Panc1 (cell line): ENCODE measurements at regions not wholly inside any gene's neighbourhood (a gene's known extent, or its start where the extent isn't known, plus 50 kb on each side); places are given as distances from the start of the nearest gene placed in this dataset.

Experiments
- ATAC-seq: fragments of 200-7000 bp; cut with Tn5 transposase; 2 replicates; pipeline ENCODE4 v1.9.1; 2020; ENCODE audit warnings: mild to moderate bottlenecking, moderate library complexity
- BruUV-seq: library from RNA; stranded (reverse); fragments of 400-500 nt; replicated peaks from 2 replicates; lab custom pipeline; 2021; lab: Mats Ljungman, UMichigan
- CTCF ChIA-PET: fragments of 300-600 bp; sonication (Branson Sonifier 250); formaldehyde crosslinking; loops from one replicate; lab custom pipeline; 2022; ENCODE audit warnings: antibody characterized with exemption; lab: Charles Lee
- POLR2A ChIA-PET: fragments of 300-600 bp; sonication (Branson Sonifier 250); formaldehyde crosslinking; loops from one replicate; lab custom pipeline; 2022; ENCODE audit warnings: antibody characterized with exemption; lab: Charles Lee
- DNase-seq: peaks from one replicate; pipeline ENCODE4 v3.0.0-alpha.2; 2010; ENCODE audit warnings: low read depth, low spot score
- H3K27ac ChIP-seq: 2 replicates; pipeline ENCODE4 v1.5.1; 2011; ENCODE audit warnings: mild to moderate bottlenecking, low read length, inconsistent platforms
- H3K27me3 ChIP-seq: fragments of 200-500 bp; sonication (Bioruptor generic); 2 replicates; pipeline ENCODE4 v1.6.0; 2014; ENCODE audit warnings: low read length, inconsistent platforms; ENCODE audit not compliant: control insufficient read depth, insufficient read depth
- H3K36me3 ChIP-seq: fragments of 200-500 bp; sonication (Bioruptor generic); 2 replicates; pipeline ENCODE4 v1.5.1; 2014; ENCODE audit warnings: inconsistent platforms, mild to moderate bottlenecking, low read length, moderate library complexity; ENCODE audit not compliant: control insufficient read depth, insufficient read depth
- H3K4me1 ChIP-seq: 2 replicates; pipeline ENCODE4 v1.5.1; 2011; ENCODE audit warnings: inconsistent platforms, mild to moderate bottlenecking, low read length, moderate library complexity; ENCODE audit not compliant: control insufficient read depth, insufficient read depth
- H3K4me3 ChIP-seq, 2 experiments: 2 replicates each; pipeline ENCODE4 v1.5.1; 2011 to 2012; ENCODE audit warnings: low read depth in 2 of 2, low read length in 2 of 2, mild to moderate bottlenecking in 2 of 2, inconsistent platforms in 1 of 2, moderate library complexity in 1 of 2
- H3K9me3 ChIP-seq: fragments of 200-500 bp; sonication (Bioruptor generic); 2 replicates; pipeline ENCODE4 v1.5.1; 2014; ENCODE audit warnings: low read depth, mild to moderate bottlenecking, inconsistent platforms, low read length, moderate library complexity; ENCODE audit not compliant: control insufficient read depth, insufficient read depth
- POLR2AphosphoS5 ChIP-seq: IDR thresholded peaks from 2 replicates; pipeline ENCODE4 v1.6.1; 2012; ENCODE audit warnings: mild to moderate bottlenecking, low read depth, low read length, moderate library complexity
- SIN3A ChIP-seq: IDR thresholded peaks from 2 replicates; pipeline ENCODE4 v1.6.1; 2012; ENCODE audit warnings: low read depth, mild to moderate bottlenecking, low read length, moderate library complexity, borderline replicate concordance; ENCODE audit not compliant: insufficient read depth
- TCF7L2 ChIP-seq: IDR thresholded peaks from 2 replicates; pipeline ENCODE4 v1.6.1; 2011; ENCODE audit warnings: mild to moderate bottlenecking, low read depth, low read length, inconsistent platforms
- in situ Hi-C: cut with HindIII; loops from 2 replicates; pipeline ENCODE4 v1.10.0; 2016; ENCODE audit warnings: low sequenced_read_pairs, low pct_unique_long_range_greater_than_20kb
- intact Hi-C: fragments of 100-400 bp; cut with micrococcal nuclease; formaldehyde crosslinking; loops from one replicate; pipeline ENCODE4 v1.10.0; 2022; ENCODE audit not compliant: unreplicated experiment
- TF ChIP-seq, protein P1 (sequence below), 2 experiments: IDR thresholded peaks; 2 replicates each; pipeline ENCODE4 v1.6.1; 2011 to 2012; ENCODE audit warnings: low read depth in 2 of 2, control low read depth in 1 of 2, low read length in 1 of 2, mild to moderate bottlenecking in 1 of 2, moderate library complexity in 1 of 2; ENCODE audit not compliant: insufficient read depth in 1 of 2
- TF ChIP-seq, protein P2 (sequence below): fragments of 450-650 bp; IDR thresholded peaks from 2 replicates; pipeline ENCODE4 v1.5.1; 2017; ENCODE audit warnings: mild to moderate bottlenecking

DNA sequence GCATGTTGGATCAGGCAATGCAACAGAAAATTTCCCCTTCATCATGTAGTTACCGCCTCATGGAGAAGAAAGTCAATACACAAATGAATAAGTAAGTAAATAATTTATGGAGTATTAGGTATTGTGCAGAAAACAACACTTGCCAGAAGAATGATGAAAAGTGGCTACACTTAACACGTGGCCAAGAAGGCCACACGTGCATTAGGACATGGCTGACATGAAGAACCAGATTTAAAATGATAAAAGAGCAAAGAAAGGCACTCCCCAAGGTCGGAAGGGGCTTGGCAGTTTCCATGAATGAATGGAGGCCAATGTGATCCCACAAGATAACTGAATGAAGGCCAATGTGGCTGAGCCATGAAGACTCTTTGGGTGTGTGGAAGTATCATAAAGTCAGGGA is 447.2 kb downstream of the DOK5 start:
- no peaks in the 10 kb centered on the region for H3K27me3 ChIP-seq
- no peak overlapping the region for H3K27ac ChIP-seq
- ATAC-seq (no peak), DNase-seq (no peak)
- no peak overlapping the region for H3K4me3 ChIP-seq
- no TSS peak for BruUV-seq
- ChIA-PET POLR2A (no interaction called here), CTCF (no interaction called here)
- in situ Hi-C loops (no loop called here), intact Hi-C loops (no loop called here)
- no peaks in the 10 kb centered on the region for H3K36me3 ChIP-seq
- TF ChIP-seq, protein P1, sequence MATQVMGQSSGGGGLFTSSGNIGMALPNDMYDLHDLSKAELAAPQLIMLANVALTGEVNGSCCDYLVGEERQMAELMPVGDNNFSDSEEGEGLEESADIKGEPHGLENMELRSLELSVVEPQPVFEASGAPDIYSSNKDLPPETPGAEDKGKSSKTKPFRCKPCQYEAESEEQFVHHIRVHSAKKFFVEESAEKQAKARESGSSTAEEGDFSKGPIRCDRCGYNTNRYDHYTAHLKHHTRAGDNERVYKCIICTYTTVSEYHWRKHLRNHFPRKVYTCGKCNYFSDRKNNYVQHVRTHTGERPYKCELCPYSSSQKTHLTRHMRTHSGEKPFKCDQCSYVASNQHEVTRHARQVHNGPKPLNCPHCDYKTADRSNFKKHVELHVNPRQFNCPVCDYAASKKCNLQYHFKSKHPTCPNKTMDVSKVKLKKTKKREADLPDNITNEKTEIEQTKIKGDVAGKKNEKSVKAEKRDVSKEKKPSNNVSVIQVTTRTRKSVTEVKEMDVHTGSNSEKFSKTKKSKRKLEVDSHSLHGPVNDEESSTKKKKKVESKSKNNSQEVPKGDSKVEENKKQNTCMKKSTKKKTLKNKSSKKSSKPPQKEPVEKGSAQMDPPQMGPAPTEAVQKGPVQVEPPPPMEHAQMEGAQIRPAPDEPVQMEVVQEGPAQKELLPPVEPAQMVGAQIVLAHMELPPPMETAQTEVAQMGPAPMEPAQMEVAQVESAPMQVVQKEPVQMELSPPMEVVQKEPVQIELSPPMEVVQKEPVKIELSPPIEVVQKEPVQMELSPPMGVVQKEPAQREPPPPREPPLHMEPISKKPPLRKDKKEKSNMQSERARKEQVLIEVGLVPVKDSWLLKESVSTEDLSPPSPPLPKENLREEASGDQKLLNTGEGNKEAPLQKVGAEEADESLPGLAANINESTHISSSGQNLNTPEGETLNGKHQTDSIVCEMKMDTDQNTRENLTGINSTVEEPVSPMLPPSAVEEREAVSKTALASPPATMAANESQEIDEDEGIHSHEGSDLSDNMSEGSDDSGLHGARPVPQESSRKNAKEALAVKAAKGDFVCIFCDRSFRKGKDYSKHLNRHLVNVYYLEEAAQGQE (IDR thresholded peaks at IDR 0.05; ENCODE audit: insufficient read depth in 1 of 2, low read depth in 2 of 2, low read length in 1 of 2), result no peak
- TF ChIP-seq SIN3A (no peak), POLR2AphosphoS5 (no peak), TCF7L2 (no peak)
- TF ChIP-seq, protein P2, sequence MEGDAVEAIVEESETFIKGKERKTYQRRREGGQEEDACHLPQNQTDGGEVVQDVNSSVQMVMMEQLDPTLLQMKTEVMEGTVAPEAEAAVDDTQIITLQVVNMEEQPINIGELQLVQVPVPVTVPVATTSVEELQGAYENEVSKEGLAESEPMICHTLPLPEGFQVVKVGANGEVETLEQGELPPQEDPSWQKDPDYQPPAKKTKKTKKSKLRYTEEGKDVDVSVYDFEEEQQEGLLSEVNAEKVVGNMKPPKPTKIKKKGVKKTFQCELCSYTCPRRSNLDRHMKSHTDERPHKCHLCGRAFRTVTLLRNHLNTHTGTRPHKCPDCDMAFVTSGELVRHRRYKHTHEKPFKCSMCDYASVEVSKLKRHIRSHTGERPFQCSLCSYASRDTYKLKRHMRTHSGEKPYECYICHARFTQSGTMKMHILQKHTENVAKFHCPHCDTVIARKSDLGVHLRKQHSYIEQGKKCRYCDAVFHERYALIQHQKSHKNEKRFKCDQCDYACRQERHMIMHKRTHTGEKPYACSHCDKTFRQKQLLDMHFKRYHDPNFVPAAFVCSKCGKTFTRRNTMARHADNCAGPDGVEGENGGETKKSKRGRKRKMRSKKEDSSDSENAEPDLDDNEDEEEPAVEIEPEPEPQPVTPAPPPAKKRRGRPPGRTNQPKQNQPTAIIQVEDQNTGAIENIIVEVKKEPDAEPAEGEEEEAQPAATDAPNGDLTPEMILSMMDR, result no peak
- no peaks in the 10 kb centered on the region for H3K4me1 ChIP-seq
- H3K9me3 ChIP-seq, result no peaks in the 10 kb centered on the region

DNA sequence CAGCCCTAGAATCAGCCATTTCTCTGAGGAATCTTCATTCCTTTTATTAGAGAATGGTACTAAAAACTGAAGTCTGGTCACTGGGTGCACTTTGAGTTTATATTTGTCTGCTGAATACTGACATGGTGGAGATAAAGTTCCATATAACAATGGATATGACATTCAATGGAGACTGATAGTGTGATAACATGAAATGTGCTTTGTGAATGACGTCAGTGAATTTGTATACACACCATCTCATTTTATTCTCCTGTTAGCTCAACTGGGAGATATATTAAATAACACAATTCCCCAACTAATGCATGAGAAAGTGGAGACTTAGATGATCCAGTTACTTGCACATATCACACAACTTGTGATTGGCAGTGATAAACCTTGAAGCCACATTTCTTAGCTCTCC is 446.7 kb downstream of the DOK5 start:
- H3K27me3 ChIP-seq, result no peaks in the 10 kb centered on the region
- TF ChIP-seq POLR2AphosphoS5, result no peak
- TF ChIP-seq, protein P2, result no peak
- no peak for TF ChIP-seq TCF7L2
- TF ChIP-seq, protein P1 (IDR thresholded peaks at IDR 0.05; ENCODE audit: insufficient read depth in 1 of 2, low read depth in 2 of 2, low read length in 1 of 2), result no peak
- TF ChIP-seq SIN3A, result no peak
- H3K9me3 ChIP-seq, result no peaks in the 10 kb centered on the region
- ATAC-seq, result no peak
- BruUV-seq, result no TSS peak
- intact Hi-C loops, result no loop called here
- no peak overlapping the region for H3K4me3 ChIP-seq
- in situ Hi-C loops, result no loop called here
- H3K36me3 ChIP-seq, result no peaks in the 10 kb centered on the region
- H3K27ac ChIP-seq, result no peak overlapping the region
- ChIA-PET CTCF (interaction anchor here (0.6 kb wide), 1 partner anchor 249 kb away, joined by 3 read pairs; no protein-coding TSS in a partner anchor), POLR2A (interaction anchor here (0.6 kb wide), 1 partner anchor 47 kb away, joined by 4 read pairs; no protein-coding TSS in a partner anchor)
- no peaks in the 10 kb centered on the region for H3K4me1 ChIP-seq
- no peak for DNase-seq
